Tibial artery (tissue), 4 donors: ENCODE measurements at regions not wholly inside any gene's neighbourhood (a gene's known extent, or its start where the extent isn't known, plus 50 kb on each side); places are given as distances from the start of the nearest gene placed in this dataset.
"Not testable (repeated sequence)": the region's sequence is repeated elsewhere in the genome, so short reads cannot be mapped to it uniquely, and the experiment has no call there.

ENCODE experiments used
- DNase-seq, 2 donors: peaks; one replicate each; pipeline ENCODE4 v3.0.0-alpha.2; 2019
- H3K27ac ChIP-seq, 2 donors: fragments of 200-600 bp; sonication (generic) in 1 of 2; 1 replicate in 1 of 2; 2 replicates in 1 of 2; pipeline ENCODE4 v1.5.1; 2018 to 2019; ENCODE audit warnings: mild to moderate bottlenecking in 1 of 2
- H3K27me3 ChIP-seq, 2 donors: fragments of 200-600 bp; sonication (generic) in 1 of 2; one replicate each; pipeline versions ENCODE4 v1.5.1 to v1.6.0; 2016 to 2019
- H3K36me3 ChIP-seq, 3 donors: fragments of 200-600 bp; sonication (generic) in 2 of 3; one replicate each; pipeline ENCODE4 v1.5.1; 2016 to 2019; ENCODE audit warnings: mild to moderate bottlenecking in 2 of 3
- H3K4me1 ChIP-seq, 4 donors: fragments of 200-600 bp; sonication (generic) in 2 of 4; 1 replicate in 3 of 4; 2 replicates in 1 of 4; pipeline ENCODE4 v1.5.1; 2016 to 2019
- H3K4me3 ChIP-seq, 2 donors: fragments of 200-600 bp; sonication (generic) in 1 of 2; 1 replicate in 1 of 2; 2 replicates in 1 of 2; pipeline ENCODE4 v1.5.1; 2018 to 2019; ENCODE audit warnings: mild to moderate bottlenecking in 2 of 2
- H3K9me3 ChIP-seq, 3 donors: fragments of 200-600 bp; sonication (generic) in 1 of 3; one replicate each; pipeline ENCODE4 v1.5.1; 2016 to 2019
- intact Hi-C: fragments of 100-400 bp; cut with DNase I; formaldehyde crosslinking; loops from one replicate; pipeline ENCODE4 v1.15.0; 2023; ENCODE audit warnings: low total_unique reads
- TF ChIP-seq, protein P1 (sequence below), 2 experiments: fragments of 200-600 bp in 1 of 2; fragments of 450-650 bp in 1 of 2; IDR thresholded peaks; one replicate each; pipeline ENCODE4 v1.5.1; 2017 to 2019; ENCODE audit warnings: antibody characterized with exemption in 2 of 2, mild to moderate bottlenecking in 1 of 2, moderate library complexity in 1 of 2

- no peaks in the 10 kb centered on the region for H3K9me3 ChIP-seq
- H3K27me3 ChIP-seq: no peaks in the 10 kb centered on the region
- TF ChIP-seq, protein P1, sequence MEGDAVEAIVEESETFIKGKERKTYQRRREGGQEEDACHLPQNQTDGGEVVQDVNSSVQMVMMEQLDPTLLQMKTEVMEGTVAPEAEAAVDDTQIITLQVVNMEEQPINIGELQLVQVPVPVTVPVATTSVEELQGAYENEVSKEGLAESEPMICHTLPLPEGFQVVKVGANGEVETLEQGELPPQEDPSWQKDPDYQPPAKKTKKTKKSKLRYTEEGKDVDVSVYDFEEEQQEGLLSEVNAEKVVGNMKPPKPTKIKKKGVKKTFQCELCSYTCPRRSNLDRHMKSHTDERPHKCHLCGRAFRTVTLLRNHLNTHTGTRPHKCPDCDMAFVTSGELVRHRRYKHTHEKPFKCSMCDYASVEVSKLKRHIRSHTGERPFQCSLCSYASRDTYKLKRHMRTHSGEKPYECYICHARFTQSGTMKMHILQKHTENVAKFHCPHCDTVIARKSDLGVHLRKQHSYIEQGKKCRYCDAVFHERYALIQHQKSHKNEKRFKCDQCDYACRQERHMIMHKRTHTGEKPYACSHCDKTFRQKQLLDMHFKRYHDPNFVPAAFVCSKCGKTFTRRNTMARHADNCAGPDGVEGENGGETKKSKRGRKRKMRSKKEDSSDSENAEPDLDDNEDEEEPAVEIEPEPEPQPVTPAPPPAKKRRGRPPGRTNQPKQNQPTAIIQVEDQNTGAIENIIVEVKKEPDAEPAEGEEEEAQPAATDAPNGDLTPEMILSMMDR (IDR thresholded peaks at IDR 0.05): no peak
- intact Hi-C loops: no loop called here
- no peak overlapping the region for H3K4me3 ChIP-seq
- DNase-seq: no peak
- H3K36me3 ChIP-seq: no peaks in the 10 kb centered on the region
- H3K27ac ChIP-seq: no peak overlapping the region
- no peaks in the 10 kb centered on the region for H3K4me1 ChIP-seq
Measured at GRCh38 chr3:28623106-28623505, 274.5 kb upstream of the AZI2 start.

- TF ChIP-seq, protein P1 (IDR thresholded peaks at IDR 0.05): no peak
- intact Hi-C loops: no loop called here
- Histone ChIP-seq H3K4me3 (no peak overlapping the region), H3K4me1 (peaks cover 0 to 4% (median 0%) of the 10 kb centered on the region in 4 donors), H3K36me3 (no peaks in the 10 kb centered on the region), H3K27ac (no peak overlapping the region), H3K27me3 (no peaks in the 10 kb centered on the region), H3K9me3 (no peaks in the 10 kb centered on the region)
- no peak for DNase-seq
Measured at GRCh38 chr3:28624084-28624483, 275.5 kb upstream of the AZI2 start.

DNA sequence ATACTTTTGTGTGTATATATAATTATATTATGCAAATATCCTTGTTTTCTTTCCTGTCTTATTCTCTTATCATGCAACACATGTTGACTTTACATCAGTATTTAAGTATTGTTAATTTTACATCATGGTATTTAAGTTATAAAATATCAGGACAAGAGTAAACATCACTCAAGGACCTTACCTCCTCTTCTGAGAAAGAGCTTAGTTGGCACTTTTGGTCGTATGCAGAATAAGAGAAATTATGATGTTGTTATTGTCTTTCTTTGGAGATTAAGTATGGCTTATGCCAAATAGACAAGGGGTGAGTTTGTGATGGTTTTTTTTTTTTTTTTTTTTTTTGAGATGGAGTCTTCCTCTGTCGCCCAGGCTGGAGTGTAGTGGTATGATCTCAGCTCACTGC is 279.2 kb upstream of the AZI2 start:
- DNase-seq, intact Hi-C loops, H3K4me3 ChIP-seq, H3K27ac ChIP-seq, H3K4me1 ChIP-seq, H3K9me3 ChIP-seq, H3K36me3 ChIP-seq, H3K27me3 ChIP-seq: not testable (repeated sequence)

DNA sequence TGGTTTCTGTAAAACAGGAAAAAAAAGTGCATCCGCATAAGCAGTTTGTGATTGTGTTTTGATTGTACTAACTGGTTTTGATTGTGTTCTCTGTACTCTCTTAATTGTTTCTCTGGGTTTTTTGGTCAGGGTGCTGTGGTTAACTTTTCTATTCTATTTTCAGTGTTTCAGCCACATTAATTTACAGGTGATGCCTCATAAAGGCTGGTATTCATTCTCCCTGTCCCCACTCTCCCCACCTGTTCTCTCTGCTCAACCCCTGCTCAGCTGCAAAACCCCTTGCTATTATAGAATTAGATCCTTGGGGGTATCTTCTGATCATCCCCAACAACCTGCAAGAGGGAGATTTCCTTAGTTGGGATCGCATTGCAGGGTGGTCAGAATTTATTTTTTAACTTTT is 285.4 kb upstream of the AZI2 start:
- H3K27ac ChIP-seq: no peak overlapping the region

DNA sequence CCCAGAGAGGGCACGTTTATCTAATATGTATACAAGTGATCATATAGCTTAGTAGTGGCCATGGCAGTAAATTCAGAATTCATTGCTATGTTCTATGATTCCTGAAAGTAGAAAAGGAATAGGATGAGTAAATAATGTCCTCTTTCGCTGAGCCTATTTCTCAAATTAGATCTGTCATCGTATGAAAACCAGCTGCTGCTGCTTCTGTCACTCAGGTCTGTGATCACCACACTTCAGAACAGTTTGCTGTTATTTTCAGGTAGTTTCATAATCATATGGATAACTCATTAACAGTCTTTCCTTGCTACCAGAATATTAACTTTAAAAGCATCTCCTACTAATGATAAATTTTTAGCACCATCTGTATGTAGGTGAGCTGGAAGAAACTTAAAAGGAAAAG is 289.1 kb upstream of the AZI2 start:
- no peak for DNase-seq
- Histone ChIP-seq H3K9me3 (no peaks in the 10 kb centered on the region), H3K4me3 (no peak overlapping the region), H3K4me1 (no peaks in the 10 kb centered on the region), H3K27me3 (no peaks in the 10 kb centered on the region), H3K27ac (no peak overlapping the region), H3K36me3 (no peaks in the 10 kb centered on the region)
- TF ChIP-seq, protein P1 (IDR thresholded peaks at IDR 0.05): no peak
- intact Hi-C loops: loop anchor here (10.0 kb wide), 1 partner anchor 103 kb away; no protein-coding TSS in a partner anchor

More for the DNA sequence above, 285.4 kb upstream of the AZI2 start:
- H3K4me3 ChIP-seq: no peak overlapping the region
- TF ChIP-seq, protein P1 (IDR thresholded peaks at IDR 0.05): no peak
- H3K27me3 ChIP-seq: no peaks in the 10 kb centered on the region
- no peaks in the 10 kb centered on the region for H3K36me3 ChIP-seq
- H3K9me3 ChIP-seq: no peaks in the 10 kb centered on the region
- H3K4me1 ChIP-seq: peaks cover 0 to 3% (median 0%) of the 10 kb centered on the region in 4 donors
- intact Hi-C loops: loop anchor here (10.0 kb wide), 1 partner anchor 99 kb away; no protein-coding TSS in a partner anchor
- DNase-seq: no peak

DNA sequence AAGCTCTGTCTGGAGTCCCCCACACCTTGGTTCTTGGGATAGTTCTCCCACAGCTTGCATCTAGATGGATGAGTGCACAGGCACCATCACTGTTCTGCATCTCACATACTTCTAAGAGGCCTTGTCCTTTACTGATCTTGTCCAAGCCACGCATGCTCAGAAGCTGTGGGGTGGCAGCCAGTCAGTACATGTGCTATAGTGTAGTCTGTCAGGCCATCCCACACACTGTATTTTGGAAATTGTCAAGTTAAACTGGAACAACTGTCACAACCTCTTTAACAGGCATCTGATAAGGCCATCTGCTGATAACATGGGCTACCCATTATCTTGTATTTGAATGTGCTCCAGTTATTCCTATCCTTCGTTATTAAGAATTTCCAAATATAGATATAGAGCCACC is 296.5 kb upstream of the AZI2 start:
- TF ChIP-seq, protein P1 (IDR thresholded peaks at IDR 0.05): no peak
- Histone ChIP-seq H3K36me3 (no peaks in the 10 kb centered on the region), H3K4me3 (no peak overlapping the region), H3K27me3 (no peaks in the 10 kb centered on the region), H3K27ac (no peak overlapping the region), H3K4me1 (no peaks in the 10 kb centered on the region), H3K9me3 (no peaks in the 10 kb centered on the region)
- DNase-seq: no peak
- intact Hi-C loops: no loop called here
